ENCODE measurements at regions not wholly inside any gene's neighbourhood (a gene's known extent, or its start where the extent isn't known, plus 50 kb on each side); places are given as distances from the start of the nearest gene placed in this dataset.

GRCh38 chr9:75644649-75645048 lies 245.8 kb upstream of the PCSK5 start:
- Mint-ChIP-seq H3K36me3 (ENCODE audit: low read depth) (no peaks in the 10 kb centered on the region), H3K27ac (no peak overlapping the region), H3K9me3 (no peaks in the 10 kb centered on the region), H3K4me1 (ENCODE audit: low read depth) (no peaks in the 10 kb centered on the region), H3K4me3 (no peak overlapping the region), H3K27me3 (peaks cover 6% of the 10 kb centered on the region)
- Histone ChIP-seq H3K4me3 (ENCODE audit: low read length) (no peak overlapping the region), H3K4me1 (ENCODE audit: insufficient read depth, low read length) (no peaks in the 10 kb centered on the region), H3K9me3 (ENCODE audit: control insufficient read depth in 1 of 2, insufficient read depth in 1 of 2, low read length in 2 of 2) (peaks cover 3 to 8% of the 10 kb centered on the region in 2 experiments), H3K27me3 (ENCODE audit: control insufficient read depth in 1 of 2, insufficient read depth in 2 of 2, low read length in 2 of 2) (no peaks in the 10 kb centered on the region), H3K27ac (ENCODE audit: low read depth in 1 of 2, low read length in 2 of 2) (no peak overlapping the region), H3K36me3 (ENCODE audit: insufficient read depth, low read length) (no peaks in the 10 kb centered on the region)
- ATAC-seq (ENCODE audit: poor library complexity) (no peak), DNase-seq (no peak)
- ChIA-PET CTCF (no interaction called here), POLR2A (no interaction called here)
- TF ChIP-seq CTCF (IDR thresholded peaks at IDR 0.05), result no peak
- intact Hi-C loops (cut with DNase I, micrococcal nuclease), result no loop called here

GRCh38 chr9:75648034-75648433 lies 242.4 kb upstream of the PCSK5 start:
- no peak for TF ChIP-seq CTCF (IDR thresholded peaks at IDR 0.05)
- H3K4me1 Mint-ChIP-seq (ENCODE audit: low read depth), result no peaks in the 10 kb centered on the region

GRCh38 chr9:75649060-75649459 lies 241.4 kb upstream of the PCSK5 start:
- POLR2A ChIA-PET, result no interaction called here
- intact Hi-C loops (cut with DNase I, micrococcal nuclease), result no loop called here
- Histone ChIP-seq H3K36me3 (ENCODE audit: insufficient read depth, low read length) (no peaks in the 10 kb centered on the region), H3K4me1 (ENCODE audit: insufficient read depth, low read length) (no peaks in the 10 kb centered on the region), H3K27ac (ENCODE audit: low read depth in 1 of 2, low read length in 2 of 2) (no peak overlapping the region), H3K4me3 (ENCODE audit: low read length) (no peak overlapping the region), H3K27me3 (ENCODE audit: control insufficient read depth in 1 of 2, insufficient read depth in 2 of 2, low read length in 2 of 2) (no peaks in the 10 kb centered on the region), H3K9me3 (ENCODE audit: control insufficient read depth in 1 of 2, insufficient read depth in 1 of 2, low read length in 2 of 2) (peaks cover 3 to 8% of the 10 kb centered on the region in 2 experiments)
- Mint-ChIP-seq H3K27ac (no peak overlapping the region), H3K4me1 (ENCODE audit: low read depth) (no peaks in the 10 kb centered on the region), H3K27me3 (peaks cover 17% of the 10 kb centered on the region), H3K9me3 (no peaks in the 10 kb centered on the region), H3K4me3 (no peak overlapping the region), H3K36me3 (ENCODE audit: low read depth) (no peaks in the 10 kb centered on the region)
- no peak for TF ChIP-seq CTCF (IDR thresholded peaks at IDR 0.05)
- DNase-seq, result no peak
- CTCF ChIA-PET, result no interaction called here
- no peak for ATAC-seq (ENCODE audit: poor library complexity)

More at GRCh38 chr9:75648034-75648433, 242.4 kb upstream of the PCSK5 start:
- intact Hi-C loops (cut with DNase I, micrococcal nuclease), result no loop called here
- Mint-ChIP-seq H3K27me3 (peaks cover 17% of the 10 kb centered on the region), H3K27ac (no peak overlapping the region), H3K9me3 (no peaks in the 10 kb centered on the region), H3K4me3 (no peak overlapping the region), H3K36me3 (ENCODE audit: low read depth) (no peaks in the 10 kb centered on the region)
- no peak overlapping the region for H3K27ac ChIP-seq (ENCODE audit: low read depth in 1 of 2, low read length in 2 of 2)
- H3K36me3 ChIP-seq (ENCODE audit: insufficient read depth, low read length), result no peaks in the 10 kb centered on the region
- H3K9me3 ChIP-seq (ENCODE audit: control insufficient read depth in 1 of 2, insufficient read depth in 1 of 2, low read length in 2 of 2), result peaks cover 3 to 8% of the 10 kb centered on the region in 2 experiments
- CTCF ChIA-PET, result no interaction called here
- H3K27me3 ChIP-seq (ENCODE audit: control insufficient read depth in 1 of 2, insufficient read depth in 2 of 2, low read length in 2 of 2), result no peaks in the 10 kb centered on the region
- no peak for DNase-seq
- no peak for ATAC-seq (ENCODE audit: poor library complexity)
- no peaks in the 10 kb centered on the region for H3K4me1 ChIP-seq (ENCODE audit: insufficient read depth, low read length)
- POLR2A ChIA-PET, result no interaction called here
- H3K4me3 ChIP-seq (ENCODE audit: low read length), result no peak overlapping the region

Measured in CD4-positive, alpha-beta T cell (primary cell).